ENCODE measurements at regions not wholly inside any gene's neighbourhood (a gene's known extent, or its start where the extent isn't known, plus 50 kb on each side); places are given as distances from the start of the nearest gene placed in this dataset.
"Not testable (repeated sequence)": the region's sequence is repeated elsewhere in the genome, so short reads cannot be mapped to it uniquely, and the experiment has no call there.

DNA sequence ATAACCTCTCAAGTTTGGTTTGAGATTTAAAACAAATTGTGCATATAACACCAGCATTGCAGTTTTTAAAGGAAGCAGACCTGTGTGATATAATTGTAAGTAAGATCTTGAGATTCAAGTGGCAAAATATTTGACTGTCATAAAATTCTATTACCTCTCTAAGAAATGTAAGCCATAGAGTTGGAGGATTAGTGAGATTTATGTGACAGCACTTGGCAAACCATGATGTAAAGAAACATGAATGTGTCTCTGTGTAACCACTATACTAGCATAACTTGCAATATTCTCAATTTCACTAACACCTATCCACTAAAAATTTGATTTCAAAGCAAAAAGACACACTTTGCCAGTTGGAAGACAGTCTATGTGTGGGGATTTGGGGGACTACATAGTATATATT lies 190.2 kb upstream of the SSTR4 start:
- H3K27ac Mint-ChIP-seq, result no peak overlapping the region
- H3K9me3 Mint-ChIP-seq, result peaks cover 7% of the 10 kb centered on the region
- H3K4me3 ChIP-seq (ENCODE audit: low read length), result no peak overlapping the region
- intact Hi-C loops (cut with DNase I, micrococcal nuclease), result no loop called here
- CTCF ChIA-PET, result no interaction called here
- no peaks in the 10 kb centered on the region for H3K36me3 Mint-ChIP-seq (ENCODE audit: low read depth)
- peaks cover 4% of the 10 kb centered on the region for H3K27me3 Mint-ChIP-seq
- no peaks in the 10 kb centered on the region for H3K4me1 Mint-ChIP-seq (ENCODE audit: low read depth)
- no peak for ATAC-seq (ENCODE audit: poor library complexity)
- H3K36me3 ChIP-seq (ENCODE audit: insufficient read depth, low read length), result no peaks in the 10 kb centered on the region
- H3K9me3 ChIP-seq (ENCODE audit: control insufficient read depth in 1 of 2, insufficient read depth in 1 of 2, low read length in 2 of 2), result no peaks in the 10 kb centered on the region
- POLR2A ChIA-PET, result no interaction called here
- TF ChIP-seq, protein P1, sequence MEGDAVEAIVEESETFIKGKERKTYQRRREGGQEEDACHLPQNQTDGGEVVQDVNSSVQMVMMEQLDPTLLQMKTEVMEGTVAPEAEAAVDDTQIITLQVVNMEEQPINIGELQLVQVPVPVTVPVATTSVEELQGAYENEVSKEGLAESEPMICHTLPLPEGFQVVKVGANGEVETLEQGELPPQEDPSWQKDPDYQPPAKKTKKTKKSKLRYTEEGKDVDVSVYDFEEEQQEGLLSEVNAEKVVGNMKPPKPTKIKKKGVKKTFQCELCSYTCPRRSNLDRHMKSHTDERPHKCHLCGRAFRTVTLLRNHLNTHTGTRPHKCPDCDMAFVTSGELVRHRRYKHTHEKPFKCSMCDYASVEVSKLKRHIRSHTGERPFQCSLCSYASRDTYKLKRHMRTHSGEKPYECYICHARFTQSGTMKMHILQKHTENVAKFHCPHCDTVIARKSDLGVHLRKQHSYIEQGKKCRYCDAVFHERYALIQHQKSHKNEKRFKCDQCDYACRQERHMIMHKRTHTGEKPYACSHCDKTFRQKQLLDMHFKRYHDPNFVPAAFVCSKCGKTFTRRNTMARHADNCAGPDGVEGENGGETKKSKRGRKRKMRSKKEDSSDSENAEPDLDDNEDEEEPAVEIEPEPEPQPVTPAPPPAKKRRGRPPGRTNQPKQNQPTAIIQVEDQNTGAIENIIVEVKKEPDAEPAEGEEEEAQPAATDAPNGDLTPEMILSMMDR (IDR thresholded peaks at IDR 0.05), result no peak
- H3K4me3 Mint-ChIP-seq, result no peak overlapping the region
- no peaks in the 10 kb centered on the region for H3K4me1 ChIP-seq (ENCODE audit: insufficient read depth, low read length)
- no peak overlapping the region for H3K27ac ChIP-seq (ENCODE audit: low read depth in 1 of 2, low read length in 2 of 2)
- H3K27me3 ChIP-seq (ENCODE audit: control insufficient read depth in 1 of 2, insufficient read depth in 2 of 2, low read length in 2 of 2), result no peaks in the 10 kb centered on the region
- no peak for DNase-seq

DNA sequence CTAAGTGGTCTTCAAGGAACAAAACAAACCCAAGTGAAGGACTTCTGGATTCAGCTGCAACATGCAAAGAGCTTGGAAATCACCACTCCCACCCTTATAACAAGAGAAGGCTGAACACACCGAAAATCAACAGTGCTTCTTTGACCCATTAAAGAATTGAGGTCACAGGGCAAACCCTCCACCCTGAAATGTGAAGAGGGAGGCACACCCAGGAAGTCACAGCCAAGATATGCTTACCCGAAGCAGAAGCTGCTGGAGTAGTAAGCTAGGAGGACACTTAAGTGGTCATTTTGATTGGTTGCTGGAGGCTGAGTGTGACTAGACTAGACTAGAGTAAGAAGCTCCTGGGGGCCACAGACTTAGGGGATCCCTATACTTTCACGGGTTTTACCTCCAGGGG lies 188.2 kb upstream of the SSTR4 start:
- intact Hi-C loops (cut with DNase I, micrococcal nuclease), result no loop called here
- Mint-ChIP-seq H3K4me1 (ENCODE audit: low read depth) (no peaks in the 10 kb centered on the region), H3K27ac (no peak overlapping the region), H3K27me3 (peaks cover 4% of the 10 kb centered on the region), H3K4me3 (no peak overlapping the region), H3K9me3 (peaks cover 7% of the 10 kb centered on the region), H3K36me3 (ENCODE audit: low read depth) (no peaks in the 10 kb centered on the region)
- TF ChIP-seq, protein P1 (IDR thresholded peaks at IDR 0.05), result no peak
- H3K27me3 ChIP-seq (ENCODE audit: control insufficient read depth in 1 of 2, insufficient read depth in 2 of 2, low read length in 2 of 2), result no peaks in the 10 kb centered on the region
- DNase-seq, result no peak
- no peaks in the 10 kb centered on the region for H3K9me3 ChIP-seq (ENCODE audit: control insufficient read depth in 1 of 2, insufficient read depth in 1 of 2, low read length in 2 of 2)
- ChIA-PET POLR2A (no interaction called here), CTCF (no interaction called here)
- no peaks in the 10 kb centered on the region for H3K36me3 ChIP-seq (ENCODE audit: insufficient read depth, low read length)
- ATAC-seq (ENCODE audit: poor library complexity), result no peak
- H3K4me3 ChIP-seq (ENCODE audit: low read length), result no peak overlapping the region
- no peak overlapping the region for H3K27ac ChIP-seq (ENCODE audit: low read depth in 1 of 2, low read length in 2 of 2)
- no peaks in the 10 kb centered on the region for H3K4me1 ChIP-seq (ENCODE audit: insufficient read depth, low read length)

DNA sequence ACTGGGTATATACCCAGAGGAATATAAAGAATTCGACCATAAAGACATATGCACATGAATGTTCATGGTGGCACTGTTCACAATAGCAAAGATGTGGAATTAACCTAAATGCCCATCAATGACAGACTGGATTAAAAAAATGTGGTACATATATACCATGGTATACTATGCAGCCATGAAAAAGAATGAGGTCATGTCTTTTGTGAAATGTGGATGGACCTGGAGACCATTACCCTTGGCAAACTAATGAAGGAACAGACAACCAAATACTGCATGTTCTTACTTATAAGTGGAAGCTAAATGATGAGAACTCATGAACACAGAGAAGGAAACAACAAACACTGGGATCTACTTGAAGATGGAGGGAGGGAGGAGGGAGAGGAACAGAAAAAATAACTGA lies 186.7 kb upstream of the SSTR4 start:
- ATAC-seq (ENCODE audit: poor library complexity), result no peak
- Histone ChIP-seq H3K36me3 (ENCODE audit: insufficient read depth, low read length) (no peaks in the 10 kb centered on the region), H3K27me3 (ENCODE audit: control insufficient read depth in 1 of 2, insufficient read depth in 2 of 2, low read length in 2 of 2) (no peaks in the 10 kb centered on the region), H3K9me3 (ENCODE audit: control insufficient read depth in 1 of 2, insufficient read depth in 1 of 2, low read length in 2 of 2) (no peaks in the 10 kb centered on the region), H3K4me1 (ENCODE audit: insufficient read depth, low read length) (no peaks in the 10 kb centered on the region), H3K4me3 (ENCODE audit: low read length) (no peak overlapping the region), H3K27ac (ENCODE audit: low read depth in 1 of 2, low read length in 2 of 2) (no peak overlapping the region)
- TF ChIP-seq, protein P1 (IDR thresholded peaks at IDR 0.05), result no peak
- DNase-seq, result no peak
- Mint-ChIP-seq H3K27ac (no peak overlapping the region), H3K4me1 (ENCODE audit: low read depth) (no peaks in the 10 kb centered on the region), H3K4me3 (no peak overlapping the region), H3K36me3 (ENCODE audit: low read depth) (no peaks in the 10 kb centered on the region), H3K9me3 (peaks cover 7% of the 10 kb centered on the region), H3K27me3 (peaks cover 4% of the 10 kb centered on the region)
- CTCF ChIA-PET, result no interaction called here
- intact Hi-C loops (cut with DNase I, micrococcal nuclease), result no loop called here
- POLR2A ChIA-PET, result no interaction called here

DNA sequence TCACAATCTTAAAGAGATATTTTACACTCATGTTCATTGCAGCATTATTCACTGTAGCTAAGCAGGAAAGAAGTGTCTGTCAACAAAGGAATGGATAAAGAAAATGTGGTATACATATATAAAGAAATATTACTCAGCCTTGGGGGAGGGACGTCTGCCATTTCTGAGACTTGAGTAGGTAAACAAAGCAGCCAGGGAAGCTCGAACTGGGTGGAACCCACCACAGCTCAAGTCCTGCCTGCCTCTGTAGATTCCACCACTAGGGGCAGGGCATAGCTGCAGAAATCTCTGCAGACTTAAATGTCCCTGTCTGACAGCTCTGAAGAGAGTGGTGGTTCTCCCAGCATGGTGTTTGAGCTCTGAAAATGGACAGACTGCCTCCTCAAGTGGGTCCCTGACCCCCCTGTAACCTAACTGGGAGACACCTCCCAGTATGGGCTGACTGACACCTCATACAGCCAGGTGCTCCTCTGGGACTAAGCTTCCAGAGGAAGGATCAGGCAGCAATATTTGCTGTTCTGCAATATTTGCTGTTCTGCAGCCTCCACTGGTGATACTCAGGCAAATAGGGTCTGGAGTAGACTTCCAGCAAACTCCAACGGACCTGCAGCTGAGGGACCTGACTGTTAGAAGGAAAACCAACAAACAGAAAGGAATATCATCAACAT lies 183.3 kb upstream of the SSTR4 start:
- H3K36me3 ChIP-seq (ENCODE audit: insufficient read depth, low read length); ATAC-seq (ENCODE audit: poor library complexity); H3K27me3 ChIP-seq (ENCODE audit: control insufficient read depth in 1 of 2, insufficient read depth in 2 of 2, low read length in 2 of 2); H3K4me3 Mint-ChIP-seq; H3K36me3 Mint-ChIP-seq (ENCODE audit: low read depth); H3K9me3 ChIP-seq (ENCODE audit: control insufficient read depth in 1 of 2, insufficient read depth in 1 of 2, low read length in 2 of 2); intact Hi-C loops (cut with DNase I, micrococcal nuclease); H3K4me3 ChIP-seq (ENCODE audit: low read length); POLR2A ChIA-PET; H3K27ac Mint-ChIP-seq; H3K27me3 Mint-ChIP-seq; H3K27ac ChIP-seq (ENCODE audit: low read depth in 1 of 2, low read length in 2 of 2); H3K4me1 ChIP-seq (ENCODE audit: insufficient read depth, low read length); CTCF ChIA-PET; H3K4me1 Mint-ChIP-seq (ENCODE audit: low read depth): not testable (repeated sequence)
- DNase-seq, result peak in 2 of 14 experiments; percentile 7 to 9
- peaks cover 11% of the 10 kb centered on the region for H3K9me3 Mint-ChIP-seq

Measured in CD4-positive, alpha-beta T cell (primary cell).